Fibroblast of lung (primary cell): ENCODE measurements at regions not wholly inside any gene's neighbourhood (a gene's known extent, or its start where the extent isn't known, plus 50 kb on each side); places are given as distances from the start of the nearest gene placed in this dataset.

ENCODE experiments used
- CTCF ChIP-seq, 2 donors: IDR thresholded peaks in 1 of 2; conservative IDR thresholded peaks in 1 of 2; 1 replicate in 1 of 2; 2 replicates in 1 of 2; pipeline ENCODE4 v1.5.1; 2011 to 2012; ENCODE audit warnings: low read length in 2 of 2, control low read depth in 1 of 2, inconsistent platforms in 1 of 2, low read depth in 1 of 2, mild to moderate bottlenecking in 1 of 2
- EZH2 ChIP-seq: IDR thresholded peaks from 2 replicates; pipeline ENCODE4 v1.5.1; 2012; ENCODE audit warnings: low read length, control low read depth, mild to moderate bottlenecking; ENCODE audit errors: missing control alignments

GRCh38 chr6:1481286-1481685 lies 91.9 kb downstream of the FOXF2 start:
- TF ChIP-seq CTCF (conservative IDR thresholded peaks at IDR 0.05 in 1 of 2, IDR thresholded peaks at IDR 0.05 in 1 of 2; ENCODE audit: low read depth in 1 of 2, low read length in 2 of 2) = no peak
- TF ChIP-seq EZH2 = no peak
